H9 (cell line): ENCODE measurements at regions not wholly inside any gene's neighbourhood (a gene's known extent, or its start where the extent isn't known, plus 50 kb on each side); places are given as distances from the start of the nearest gene placed in this dataset.

Source experiments
- DNase-seq: peaks from one replicate; pipeline ENCODE4 v3.0.0-alpha.2; 2017
- H2AFZ ChIP-seq: one replicate; pipeline ENCODE4 v1.6.1; 2013; ENCODE audit warnings: mild to moderate bottlenecking, low read length, control low read depth, moderate library complexity
- H2AK5ac ChIP-seq: 2 replicates; pipeline ENCODE4 v1.6.1; 2013; ENCODE audit warnings: low read length, control low read depth, mixed read lengths; ENCODE audit not compliant: insufficient read length
- H2BK120ac ChIP-seq: one replicate; pipeline ENCODE4 v1.6.1; 2013; ENCODE audit warnings: low read depth, mild to moderate bottlenecking, low read length, control low read depth, inconsistent platforms; ENCODE audit not compliant: poor library complexity, severe bottlenecking
- H2BK12ac ChIP-seq: 2 replicates; pipeline ENCODE4 v1.6.1; 2013; ENCODE audit warnings: low read length, control low read depth, mixed read lengths, low read depth; ENCODE audit not compliant: insufficient read length
- H2BK15ac ChIP-seq: 2 replicates; pipeline ENCODE4 v1.6.1; 2013; ENCODE audit warnings: low read depth, low read length, control low read depth
- H2BK20ac ChIP-seq: one replicate; pipeline ENCODE4 v1.6.1; 2013; ENCODE audit warnings: low read depth, mild to moderate bottlenecking, low read length, control low read depth, inconsistent platforms; ENCODE audit not compliant: poor library complexity, severe bottlenecking
- H2BK5ac ChIP-seq: 2 replicates; pipeline ENCODE4 v1.6.1; 2013; ENCODE audit warnings: low read length, control low read depth, mixed read lengths; ENCODE audit not compliant: insufficient read length
- H3K14ac ChIP-seq: 2 replicates; pipeline ENCODE4 v1.6.1; 2013; ENCODE audit warnings: low read length, control low read depth; ENCODE audit not compliant: insufficient read depth
- H3K18ac ChIP-seq: 2 replicates; pipeline ENCODE4 v1.6.1; 2013; ENCODE audit warnings: low read depth, mild to moderate bottlenecking, mixed read lengths, low read length, control low read depth; ENCODE audit not compliant: insufficient read length
- H3K23ac ChIP-seq: 2 replicates; pipeline ENCODE4 v1.6.1; 2013; ENCODE audit warnings: low read length, control low read depth, mixed read lengths, low read depth; ENCODE audit not compliant: insufficient read length
- H3K23me2 ChIP-seq: 2 replicates; pipeline ENCODE4 v1.6.1; 2013; ENCODE audit warnings: low read depth, mild to moderate bottlenecking, mixed read lengths, low read length, control low read depth; ENCODE audit not compliant: insufficient read length, poor library complexity, severe bottlenecking
- H3K27ac ChIP-seq: 2 replicates; pipeline ENCODE4 v1.5.1; 2013; ENCODE audit warnings: low read length, control low read depth, mixed read lengths, low read depth; ENCODE audit not compliant: insufficient read length
- H3K27me3 ChIP-seq: 2 replicates; pipeline ENCODE4 v1.6.1; 2013; ENCODE audit warnings: low read length, control low read depth, inconsistent platforms; ENCODE audit not compliant: insufficient read depth
- H3K4ac ChIP-seq: 2 replicates; pipeline ENCODE4 v1.6.1; 2013; ENCODE audit warnings: low read depth, mild to moderate bottlenecking, control low read depth, inconsistent platforms, low read length, moderate library complexity
- H3K4me1 ChIP-seq: 2 replicates; pipeline ENCODE4 v1.6.1; 2013; ENCODE audit warnings: low read length, control low read depth, inconsistent platforms; ENCODE audit not compliant: insufficient read depth
- H3K4me2 ChIP-seq: 2 replicates; pipeline ENCODE4 v1.6.1; 2013; ENCODE audit warnings: low read length, control low read depth, mixed read lengths; ENCODE audit not compliant: insufficient read length, insufficient read depth
- H3K56ac ChIP-seq: 2 replicates; pipeline ENCODE4 v1.6.1; 2013; ENCODE audit warnings: low read depth, mild to moderate bottlenecking, mixed read lengths, low read length, control low read depth; ENCODE audit not compliant: insufficient read length
- H3K79me1 ChIP-seq: 2 replicates; pipeline ENCODE4 v1.6.1; 2013; ENCODE audit warnings: low read depth, mild to moderate bottlenecking, moderate library complexity, low read length, control low read depth, inconsistent platforms; ENCODE audit not compliant: insufficient read depth, poor library complexity, severe bottlenecking
- H3K79me2 ChIP-seq: 2 replicates; pipeline ENCODE4 v1.6.1; 2013; ENCODE audit warnings: low read length, control low read depth, inconsistent platforms; ENCODE audit not compliant: insufficient read depth
- H3K9ac ChIP-seq: 2 replicates; pipeline ENCODE4 v1.6.1; 2013; ENCODE audit warnings: low read length, control low read depth, mixed read lengths; ENCODE audit not compliant: insufficient read length; ENCODE audit errors: extremely low read depth
- H3K9me3 ChIP-seq: one replicate; pipeline ENCODE4 v1.6.1; 2013; ENCODE audit warnings: low read depth, low read length, inconsistent platforms; ENCODE audit not compliant: control insufficient read depth
- H3T11ph ChIP-seq: one replicate; pipeline ENCODE4 v1.6.1; 2013; ENCODE audit warnings: mild to moderate bottlenecking, low read length, control low read depth, inconsistent platforms
- H4K20me1 ChIP-seq: one replicate; pipeline ENCODE4 v1.6.1; 2013; ENCODE audit not compliant: control insufficient read depth, insufficient read length, insufficient read depth
- H4K5ac ChIP-seq: 2 replicates; pipeline ENCODE4 v1.6.1; 2013; ENCODE audit warnings: low read depth, mild to moderate bottlenecking, mixed read lengths, low read length, control low read depth; ENCODE audit not compliant: insufficient read length
- H4K8ac ChIP-seq: replicated peaks from 2 replicates; pipeline ENCODE4 v1.6.1; 2013; ENCODE audit warnings: low read length, control low read depth, mixed read lengths, low read depth; ENCODE audit not compliant: insufficient read length
- H4K91ac ChIP-seq: 2 replicates; pipeline ENCODE4 v1.6.1; 2013; ENCODE audit warnings: low read depth, mild to moderate bottlenecking, moderate library complexity, mixed read lengths, low read length, control low read depth; ENCODE audit not compliant: insufficient read length
- H3K27ac Mint-ChIP-seq, 3 experiments: 2 replicates in 2 of 3; 3 replicates in 1 of 3; pipeline ENCODE4 v1.8.0; 2020 to 2021; ENCODE audit warnings: mixed read lengths in 3 of 3, mild to moderate bottlenecking in 1 of 3, moderate library complexity in 1 of 3
- H3K27me3 Mint-ChIP-seq: 2 replicates; pipeline ENCODE4 v1.8.0; 2021; ENCODE audit warnings: low read depth, mild to moderate bottlenecking, moderate library complexity, mixed read lengths
- H3K36me3 Mint-ChIP-seq, 3 experiments: 2 replicates in 2 of 3; 3 replicates in 1 of 3; pipeline ENCODE4 v1.8.0; 2020 to 2021; ENCODE audit warnings: low read depth in 3 of 3, mixed read lengths in 3 of 3; ENCODE audit not compliant: insufficient read depth in 1 of 3
- H3K4me1 Mint-ChIP-seq, 2 experiments: 2 replicates each; pipeline ENCODE4 v1.8.0; 2020; ENCODE audit warnings: mixed read lengths in 2 of 2
- H3K4me3 Mint-ChIP-seq, 2 experiments: 2 replicates in 1 of 2; 3 replicates in 1 of 2; pipeline ENCODE4 v1.8.0; 2020 to 2021; ENCODE audit warnings: mild to moderate bottlenecking in 2 of 2, mixed read lengths in 2 of 2, moderate library complexity in 1 of 2
- H3K9me3 Mint-ChIP-seq, 2 experiments: 2 replicates in 1 of 2; 3 replicates in 1 of 2; pipeline ENCODE4 v1.8.0; 2020; ENCODE audit warnings: mild to moderate bottlenecking in 2 of 2, mixed read lengths in 2 of 2, moderate library complexity in 1 of 2
- WGBS: extraction: QIAGEN DNeasy Blood & Tissue Kit; methylation state at CpG from one replicate; pipeline ENCODE4 v1.1.7; 2013; ENCODE audit warnings: missing lambda C conversion rate, low lambda C conversion rate, mixed read lengths; ENCODE audit not compliant: insufficient read length; ENCODE audit errors: extremely low coverage; 5-methylcytosine and 5-hydroxymethylcytosine counted together
- TF ChIP-seq, protein P1 (sequence below): fragments of 200-600 bp; sonication (generic); conservative IDR thresholded peaks from 3 replicates; pipeline ENCODE4 v1.8.0; 2021; ENCODE audit warnings: antibody characterized with exemption, mild to moderate bottlenecking

DNA sequence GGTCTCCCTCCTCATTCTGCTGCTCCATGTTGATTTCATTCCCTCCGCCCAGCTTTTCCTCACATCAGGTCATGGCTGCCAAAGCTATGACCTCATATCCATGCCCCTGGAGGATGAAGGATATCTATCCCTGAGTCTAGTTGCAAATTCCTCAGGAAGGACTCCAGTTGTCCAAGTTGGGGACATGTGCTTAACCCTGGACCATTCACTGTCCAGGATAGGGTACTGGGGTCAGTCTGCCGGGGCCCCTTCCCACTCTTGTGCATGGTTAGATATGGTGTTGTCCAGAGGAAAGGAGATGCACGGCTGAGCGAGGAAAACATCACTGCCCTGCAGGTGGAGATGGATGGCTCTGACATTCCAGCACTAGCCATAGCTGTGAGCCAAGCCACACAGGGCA lies 51.9 kb upstream of the COMTD1 start:
- Mint-ChIP-seq H3K4me1 (peaks cover 15 to 19% of the 10 kb centered on the region in 2 experiments), H3K27ac (no peak overlapping the region), H3K36me3 (no peaks in the 10 kb centered on the region; a peak in 1 of 7 replicates), H3K9me3 (peaks cover 0 to 5% of the 10 kb centered on the region in 2 experiments; a peak in 2 of 5 replicates), H3K27me3 (peaks cover 67% of the 10 kb centered on the region), H3K4me3 (no peak overlapping the region)
- no peaks in the 10 kb centered on the region for H3K27me3 ChIP-seq
- H2AK5ac ChIP-seq: no peak overlapping the region
- no peak overlapping the region for H2BK120ac ChIP-seq
- no peak for DNase-seq
- no peaks in the 10 kb centered on the region for H3K79me1 ChIP-seq
- H3K18ac ChIP-seq: no peak overlapping the region
- no peak overlapping the region for H3K14ac ChIP-seq
- no peak overlapping the region for H4K8ac ChIP-seq
- H3K4ac ChIP-seq: no peak overlapping the region
- H4K20me1 ChIP-seq: no peaks in the 10 kb centered on the region
- no peak overlapping the region for H3T11ph ChIP-seq
- no peaks in the 10 kb centered on the region for H3K79me2 ChIP-seq
- no peak overlapping the region for H2BK5ac ChIP-seq
- no peak overlapping the region for H4K91ac ChIP-seq
- no CpG with 5 or more reads among the region's 4 CpGs for WGBS
- H4K5ac ChIP-seq: no peak overlapping the region
- H3K4me2 ChIP-seq: no peak overlapping the region
- no peak overlapping the region for H2BK15ac ChIP-seq
- no peak overlapping the region for H3K56ac ChIP-seq
- no peak overlapping the region for H2AFZ ChIP-seq
- TF ChIP-seq, protein P1, sequence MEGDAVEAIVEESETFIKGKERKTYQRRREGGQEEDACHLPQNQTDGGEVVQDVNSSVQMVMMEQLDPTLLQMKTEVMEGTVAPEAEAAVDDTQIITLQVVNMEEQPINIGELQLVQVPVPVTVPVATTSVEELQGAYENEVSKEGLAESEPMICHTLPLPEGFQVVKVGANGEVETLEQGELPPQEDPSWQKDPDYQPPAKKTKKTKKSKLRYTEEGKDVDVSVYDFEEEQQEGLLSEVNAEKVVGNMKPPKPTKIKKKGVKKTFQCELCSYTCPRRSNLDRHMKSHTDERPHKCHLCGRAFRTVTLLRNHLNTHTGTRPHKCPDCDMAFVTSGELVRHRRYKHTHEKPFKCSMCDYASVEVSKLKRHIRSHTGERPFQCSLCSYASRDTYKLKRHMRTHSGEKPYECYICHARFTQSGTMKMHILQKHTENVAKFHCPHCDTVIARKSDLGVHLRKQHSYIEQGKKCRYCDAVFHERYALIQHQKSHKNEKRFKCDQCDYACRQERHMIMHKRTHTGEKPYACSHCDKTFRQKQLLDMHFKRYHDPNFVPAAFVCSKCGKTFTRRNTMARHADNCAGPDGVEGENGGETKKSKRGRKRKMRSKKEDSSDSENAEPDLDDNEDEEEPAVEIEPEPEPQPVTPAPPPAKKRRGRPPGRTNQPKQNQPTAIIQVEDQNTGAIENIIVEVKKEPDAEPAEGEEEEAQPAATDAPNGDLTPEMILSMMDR: no peak
- H3K27ac ChIP-seq: no peak overlapping the region
- H3K23me2 ChIP-seq: no peaks in the 10 kb centered on the region
- no peak overlapping the region for H3K9ac ChIP-seq
- no peaks in the 10 kb centered on the region for H3K9me3 ChIP-seq
- H3K4me1 ChIP-seq: peaks cover 3% of the 10 kb centered on the region; the same call in 1 of the 2 replicates
- H2BK20ac ChIP-seq: no peak overlapping the region
- H3K23ac ChIP-seq: no peak overlapping the region
- no peak overlapping the region for H2BK12ac ChIP-seq
